ENCODE measurements at regions not wholly inside any gene's neighbourhood (a gene's known extent, or its start where the extent isn't known, plus 50 kb on each side); places are given as distances from the start of the nearest gene placed in this dataset.

- no peak for DNase-seq
Observed at GRCh38 chr6:5946701-5947100, 60.0 kb downstream of the NRN1 start.

GRCh38 chr6:5946181-5946580 is 60.5 kb downstream of the NRN1 start:
- DNase-seq = no peak

DNA sequence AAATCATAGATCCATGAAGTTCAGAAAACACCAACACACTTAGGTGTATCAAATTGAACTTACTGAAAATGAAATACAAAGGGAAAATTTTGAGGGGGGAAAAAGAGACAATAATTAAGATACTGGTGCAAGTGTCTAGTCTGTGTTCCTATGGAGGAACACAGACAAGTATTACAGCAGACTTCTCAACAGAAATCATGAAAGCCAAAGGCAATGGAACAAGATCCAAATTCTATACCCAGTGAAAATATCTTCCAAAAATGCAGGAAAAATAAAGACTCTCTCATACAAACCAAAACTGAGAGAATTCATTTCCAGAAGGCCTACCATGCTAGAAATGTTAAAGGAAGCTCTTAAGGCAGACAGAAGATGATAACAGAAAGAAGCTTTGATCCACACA is 63.1 kb downstream of the NRN1 start:
- no peak for DNase-seq

GRCh38 chr6:5942591-5942990 is 64.1 kb downstream of the NRN1 start:
- DNase-seq = no peak

DNA sequence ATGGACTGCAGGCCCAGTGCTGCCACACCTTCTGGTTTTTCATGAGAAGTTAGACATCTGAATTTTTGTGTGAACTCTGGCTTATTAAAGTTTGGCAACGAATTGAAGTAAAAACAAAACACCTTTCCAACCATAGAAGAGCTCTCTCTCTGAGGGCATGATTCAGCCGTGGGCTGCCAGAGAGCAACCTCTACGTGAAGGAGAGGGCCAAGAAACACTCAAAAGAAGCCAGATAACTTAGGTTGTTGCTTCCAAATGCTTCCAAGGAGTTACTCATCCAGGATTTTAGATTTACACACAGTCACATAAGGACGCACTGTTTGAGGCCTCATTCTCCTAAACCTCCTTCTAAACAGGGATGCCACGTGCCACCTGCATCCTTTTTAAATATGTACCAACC is 65.5 kb downstream of the NRN1 start:
- DNase-seq = no peak

GRCh38 chr6:5938934-5939333 is 67.8 kb downstream of the NRN1 start:
- DNase-seq = no peak

DNA sequence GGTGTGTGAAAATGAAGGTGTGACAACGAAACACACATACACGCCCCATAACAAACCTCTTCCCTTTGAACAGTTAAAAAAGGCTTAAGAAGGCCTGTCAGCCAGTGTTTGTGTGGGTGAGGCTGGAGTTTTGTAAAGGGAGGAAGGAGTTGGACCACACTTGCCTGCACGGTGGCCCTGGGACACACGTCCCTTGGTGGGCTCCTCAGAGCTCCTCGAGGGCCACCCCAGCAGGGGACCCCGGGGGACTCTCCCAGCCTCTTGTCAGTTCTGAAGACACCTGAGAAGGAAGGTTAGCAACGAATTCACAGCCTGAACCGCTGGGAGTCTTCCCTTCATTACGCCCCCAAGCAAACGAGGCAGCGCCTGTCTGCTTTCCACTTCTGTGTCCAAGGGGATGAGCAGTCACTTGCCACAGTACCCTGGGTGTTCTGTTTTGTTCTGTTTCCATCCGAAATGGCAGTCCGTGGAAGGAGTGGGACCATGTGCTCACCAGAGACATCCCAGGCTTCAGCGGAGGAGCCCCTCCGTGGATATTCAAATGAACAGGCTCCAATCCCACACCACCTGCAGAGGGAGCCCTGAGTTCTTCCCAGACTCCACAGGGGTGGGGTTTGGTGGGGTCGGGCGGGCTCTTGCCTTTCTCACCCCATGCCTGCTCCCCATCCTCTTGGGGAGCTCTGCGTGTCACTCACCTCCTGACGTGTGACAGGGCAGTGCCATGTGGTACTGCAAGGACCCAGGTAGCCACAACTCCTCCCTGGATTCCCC is 68.6 kb downstream of the NRN1 start:
- no peak for DNase-seq

DNA sequence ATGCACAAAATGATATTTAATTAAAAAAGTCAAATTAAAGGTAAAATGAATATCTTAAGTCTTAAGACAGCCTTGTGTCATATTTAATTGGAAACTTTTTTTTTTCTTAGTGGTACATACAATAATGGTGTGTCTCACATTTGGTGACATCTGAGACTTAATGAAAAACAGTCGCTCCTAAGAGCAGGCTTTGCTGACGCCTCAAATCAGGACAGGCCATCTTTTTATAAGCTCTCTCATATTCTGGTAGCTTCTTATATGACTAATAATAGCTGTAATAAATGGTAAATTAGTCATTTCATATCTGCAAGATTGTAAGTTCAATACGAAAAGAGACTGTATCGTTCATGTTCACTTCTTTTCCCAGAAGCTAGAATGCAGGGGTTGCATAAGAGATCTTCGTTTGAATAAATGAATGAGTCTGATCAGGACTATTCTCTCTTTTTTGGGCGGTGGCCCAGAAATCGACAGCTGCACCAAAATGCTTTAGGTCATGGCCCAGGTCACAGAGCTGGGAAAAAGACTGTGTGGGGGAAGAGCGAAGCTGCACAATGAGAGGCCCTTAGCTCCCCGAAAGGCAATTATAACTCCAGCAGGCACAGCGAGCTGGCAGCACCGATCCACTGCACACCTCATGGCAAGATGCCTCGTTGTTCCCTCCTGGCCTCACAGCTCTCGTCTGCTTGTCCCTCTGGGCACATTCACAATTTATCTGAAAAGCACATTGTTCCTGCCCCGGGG is 69.4 kb downstream of the NRN1 start:
- DNase-seq = no peak

- no peak for DNase-seq
Observed at GRCh38 chr6:5936631-5937030, 70.1 kb downstream of the NRN1 start.

GRCh38 chr6:5936140-5936539 is 70.6 kb downstream of the NRN1 start:
- no peak for DNase-seq

DNA sequence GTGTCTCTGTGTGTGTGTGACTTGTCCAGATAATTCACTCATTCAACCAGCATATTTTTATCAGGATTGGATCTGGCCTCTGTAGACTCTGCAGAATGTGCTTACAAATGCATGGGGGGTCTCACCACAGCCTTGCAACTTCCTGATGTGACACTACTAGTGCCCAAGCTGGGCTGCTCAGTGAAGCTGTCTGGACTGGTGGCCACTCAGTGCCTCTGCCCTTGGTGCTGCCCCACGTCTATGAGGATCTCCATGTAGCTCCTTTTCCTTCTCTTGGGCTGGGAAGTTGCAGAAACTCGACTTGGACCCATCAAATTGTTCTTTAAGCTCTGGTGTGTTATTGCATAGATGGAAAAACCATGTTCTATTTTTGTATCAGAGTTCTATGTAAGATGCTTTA is 75.8 kb downstream of the NRN1 start:
- no peak for DNase-seq

GRCh38 chr6:5930143-5930770 is 76.5 kb downstream of the NRN1 start:
- DNase-seq = no peak

- no peak for DNase-seq
Observed at GRCh38 chr6:5923840-5924239, 82.9 kb downstream of the NRN1 start.

GRCh38 chr6:5922230-5922629 is 84.5 kb downstream of the NRN1 start:
- no peak for DNase-seq

GRCh38 chr6:5909721-5910120 is 97.0 kb downstream of the NRN1 start:
- no peak for DNase-seq

GRCh38 chr6:5906842-5907241 is 99.9 kb downstream of the NRN1 start:
- no peak for DNase-seq

GRCh38 chr6:5906340-5906670 is 100.4 kb downstream of the NRN1 start:
- DNase-seq = no peak

- no peak for DNase-seq
Observed at GRCh38 chr6:5905431-5906339, 101.0 kb downstream of the NRN1 start.

DNA sequence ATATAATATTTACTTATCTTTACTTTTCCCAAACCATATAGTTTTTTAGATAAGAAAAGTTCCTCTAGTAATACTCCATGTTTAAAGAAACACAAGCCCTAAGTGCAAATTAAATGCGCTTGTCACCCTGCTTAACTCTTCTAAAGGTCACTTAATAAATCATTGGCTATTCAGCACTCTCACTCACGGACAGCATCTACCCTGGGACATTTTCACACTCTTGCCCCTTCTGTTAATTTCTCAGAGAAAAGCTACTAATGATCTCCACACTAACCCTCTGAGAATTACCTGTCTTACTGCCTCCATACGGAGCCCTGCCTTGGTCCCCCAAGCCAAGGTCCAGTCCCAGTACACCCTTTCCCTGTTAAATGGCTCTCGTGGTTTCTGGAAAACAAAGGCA is 102.2 kb downstream of the NRN1 start:
- no peak for DNase-seq

DNA sequence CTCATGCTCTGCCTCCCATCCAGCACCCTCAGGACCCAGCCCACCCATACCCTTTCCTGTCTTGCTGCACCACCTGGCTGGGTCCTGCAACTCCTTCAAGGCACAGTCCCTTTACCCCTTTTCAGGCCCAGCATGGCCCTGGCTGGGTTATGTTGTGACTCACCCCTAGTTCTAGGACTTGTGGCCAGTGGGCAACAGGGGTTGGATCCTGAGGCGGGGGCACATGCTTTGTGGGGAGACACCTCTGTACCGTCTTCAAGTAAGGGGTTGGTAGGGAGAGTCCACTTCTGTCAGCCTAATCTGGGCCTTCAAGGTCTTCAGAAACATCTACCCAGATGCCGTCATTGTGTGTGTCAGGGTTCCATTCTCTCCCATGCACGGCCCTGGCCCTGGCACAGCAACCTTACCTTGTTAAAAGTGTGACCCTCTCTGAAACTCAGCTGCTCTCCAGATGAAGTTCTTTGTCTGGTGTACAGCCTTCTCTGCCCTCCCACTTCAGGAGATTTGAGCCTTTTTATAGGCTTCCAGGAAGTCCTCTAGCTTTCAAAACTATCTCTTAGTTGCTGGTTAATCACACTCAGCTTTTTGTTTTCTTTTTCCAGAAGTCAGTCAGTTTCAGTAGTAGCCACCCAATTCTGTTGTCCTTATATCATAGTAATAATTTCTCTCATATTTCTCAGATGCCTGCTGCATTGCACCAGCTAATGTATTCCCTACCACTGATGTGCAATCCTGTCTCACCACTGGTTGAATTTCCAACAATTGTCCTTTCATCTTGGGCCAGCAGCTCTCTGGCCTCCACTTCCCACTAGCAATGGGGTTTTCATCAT is 107.3 kb downstream of the NRN1 start:
- DNase-seq = no peak

DNA sequence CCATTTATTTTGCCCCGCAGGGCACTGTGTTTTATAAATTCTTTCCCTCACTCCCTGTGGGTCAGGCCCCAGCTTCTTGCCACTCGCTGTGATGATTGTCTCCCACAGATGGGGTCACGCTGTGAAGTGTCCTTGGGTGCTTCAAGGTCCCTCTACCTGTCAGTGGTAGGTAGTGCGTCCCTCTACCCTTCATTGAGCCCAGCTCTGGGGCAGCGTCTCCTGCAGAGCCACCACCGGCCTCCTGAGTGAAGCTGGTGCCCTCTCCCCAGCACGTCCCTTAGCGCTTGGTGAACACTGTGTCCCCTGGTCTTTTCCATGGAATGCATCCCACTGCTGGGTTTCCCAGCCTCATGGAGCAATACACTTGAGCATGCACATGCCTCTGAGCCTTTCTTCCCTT is 108.2 kb downstream of the NRN1 start:
- DNase-seq = no peak

- DNase-seq = no peak
Observed at GRCh38 chr6:5898102-5898501, 108.6 kb downstream of the NRN1 start.

Measured in activated naive CD4-positive, alpha-beta T cell (primary cell).